K562 (cell line): ENCODE measurements at regions not wholly inside any gene's neighbourhood (a gene's known extent, or its start where the extent isn't known, plus 50 kb on each side); places are given as distances from the start of the nearest gene placed in this dataset.
A peak's percentile ranks its signal among the peaks of the same experiment; 100 is the strongest.

ENCODE experiments used
- CBX2 ChIP-seq: fragments of 200-600 bp; sonication (generic); IDR thresholded peaks from one replicate; pipeline ENCODE4 v1.6.1; 2012; ENCODE audit warnings: mild to moderate bottlenecking, low read length, inconsistent platforms; ENCODE audit not compliant: insufficient read depth, poor library complexity, severe bottlenecking
- CBX3 ChIP-seq, 2 experiments: IDR thresholded peaks; 1 replicate in 1 of 2; 2 replicates in 1 of 2; pipeline ENCODE4 v1.6.1; 2012; ENCODE audit warnings: inconsistent platforms in 2 of 2, low read length in 2 of 2, borderline replicate concordance in 1 of 2, control low read depth in 1 of 2
- CREB5 ChIP-seq: fragments of 250-450 bp; sonication (Bioruptor Pico); IDR thresholded peaks from 2 replicates; pipeline ENCODE4 v1.5.0; 2020; ENCODE audit warnings: mild to moderate bottlenecking
- FOXA3 ChIP-seq, 2 experiments: fragments of 450-650 bp in 1 of 2; sonication (generic) in 1 of 2; formaldehyde crosslinking; IDR thresholded peaks in 1 of 2; conservative IDR thresholded peaks in 1 of 2; 2 replicates each; pipeline versions ENCODE4 v1.4.0 to v1.8.0; 2020 to 2022; ENCODE audit warnings: mild to moderate bottlenecking in 2 of 2, missing genetic modification reagents in 1 of 2
- HMGN3 ChIP-seq: IDR thresholded peaks from 2 replicates; pipeline ENCODE4 v1.6.1; 2011; ENCODE audit warnings: borderline replicate concordance, low read depth, mild to moderate bottlenecking, mixed read lengths, low read length; ENCODE audit not compliant: insufficient read length; ENCODE audit errors: extremely low read depth
- JUND ChIP-seq, 2 experiments: IDR thresholded peaks; 2 replicates in 1 of 2; 3 replicates in 1 of 2; pipeline ENCODE4 v1.6.1; 2011; ENCODE audit warnings: borderline replicate concordance in 2 of 2, low read depth in 2 of 2, low read length in 2 of 2, improper control_type of control experiment in 1 of 2, missing biosample characterization in 1 of 2, missing genetic modification characterization in 1 of 2, missing genetic modification reagents in 1 of 2
- KLF1 ChIP-seq: fragments of 450-650 bp; IDR thresholded peaks from 2 replicates; pipeline ENCODE4 v1.6.1; 2016; ENCODE audit warnings: missing genetic modification characterization, missing compliant biosample characterization
- MTA3 ChIP-seq: fragments of 450-650 bp; formaldehyde crosslinking; IDR thresholded peaks from 2 replicates; pipeline ENCODE4 v1.6.1; 2017; ENCODE audit warnings: mild to moderate bottlenecking, borderline replicate concordance
- NFXL1 ChIP-seq: fragments of 450-650 bp; formaldehyde crosslinking; IDR thresholded peaks from 2 replicates; pipeline ENCODE4 v1.4.0; 2021; ENCODE audit warnings: mild to moderate bottlenecking
- RB1 ChIP-seq: fragments of 450-650 bp; IDR thresholded peaks from 2 replicates; pipeline ENCODE4 v1.6.1; 2017; ENCODE audit warnings: low read depth, mild to moderate bottlenecking
- RREB1 ChIP-seq: fragments of 250-450 bp; sonication (Bioruptor Pico); IDR thresholded peaks from 2 replicates; pipeline ENCODE4 v1.4.0; 2020
- SNIP1 ChIP-seq: fragments of 450-650 bp; IDR thresholded peaks from 2 replicates; pipeline ENCODE4 v1.7.1; 2017; ENCODE audit warnings: low read depth, mild to moderate bottlenecking
- STAG1 ChIP-seq: sonication (generic); formaldehyde crosslinking; IDR thresholded peaks from 2 replicates; pipeline ENCODE4 v1.5.0; 2020; ENCODE audit warnings: missing genetic modification reagents, borderline replicate concordance
- TAL1 ChIP-seq: fragments of 450-650 bp; IDR thresholded peaks from 2 replicates; pipeline ENCODE4 v1.6.1; 2016; ENCODE audit warnings: mild to moderate bottlenecking
- TF ChIP-seq, protein P1 (sequence below): fragments of 250-450 bp; sonication (Bioruptor Pico); IDR thresholded peaks from 2 replicates; pipeline ENCODE4 v1.8.0; 2021; ENCODE audit warnings: moderate library complexity, mild to moderate bottlenecking, inconsistent platforms

DNA sequence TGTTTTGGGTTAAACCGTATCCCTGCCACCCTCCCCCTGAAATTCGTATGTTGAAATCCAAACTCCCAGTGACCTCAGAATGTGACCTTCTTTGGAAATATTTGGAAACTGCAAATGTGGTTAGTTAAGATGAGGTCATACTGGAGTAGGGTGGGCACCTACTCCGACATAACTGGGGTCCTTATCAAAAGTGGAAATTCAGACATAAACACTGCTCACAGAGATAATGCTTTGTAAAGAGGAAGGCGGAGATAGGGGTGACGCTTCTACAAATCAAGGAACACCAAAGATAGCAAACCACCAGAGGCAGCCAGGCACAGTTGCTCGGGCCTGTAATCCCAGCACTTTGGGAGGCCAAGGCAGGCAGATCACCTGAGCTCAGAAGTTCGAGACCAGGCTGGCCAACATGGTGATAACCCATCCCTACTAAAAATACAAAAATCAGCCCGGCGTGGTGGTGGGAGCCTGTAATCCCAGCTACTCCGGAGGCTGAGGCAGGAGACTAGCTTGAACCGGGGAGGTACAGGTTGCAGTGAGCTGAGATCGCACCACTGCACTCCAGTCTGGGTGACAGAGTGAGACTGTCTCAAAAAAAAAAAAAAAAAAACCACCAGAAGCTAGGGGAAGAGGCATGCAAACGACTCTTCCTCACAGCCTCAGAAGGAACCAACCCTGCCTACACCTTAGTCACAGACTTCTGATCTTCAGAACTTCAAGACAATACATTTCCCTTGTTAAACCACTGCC lies 51.1 kb upstream of the CHD2 start (continued):
- no peak for TF ChIP-seq RREB1 (CRISPR knock-in tag)
- no peak for TF ChIP-seq RB1
- no peak for TF ChIP-seq HMGN3
- no peak for TF ChIP-seq CBX2
- no peak; a peak in 1 of 3 replicates for TF ChIP-seq CBX3 (IDR thresholded peaks at IDR 0.05; ENCODE audit: borderline replicate concordance in 1 of 2, low read length in 2 of 2)
- TF ChIP-seq JUND (IDR thresholded peaks at IDR 0.05; ENCODE audit: borderline replicate concordance, low read depth, low read length) = peak; percentile 93
- peak; percentile 90 for TF ChIP-seq JUND (tag; IDR thresholded peaks at IDR 0.05; ENCODE audit: borderline replicate concordance, low read depth, low read length)
- TF ChIP-seq MTA3 = peak; percentile 59
- TF ChIP-seq NFXL1 (CRISPR knock-in tag) = no peak
- TF ChIP-seq SNIP1 = no peak
- TF ChIP-seq KLF1 (tag) = no peak
- TF ChIP-seq STAG1 = no peak
- TF ChIP-seq, protein P1, sequence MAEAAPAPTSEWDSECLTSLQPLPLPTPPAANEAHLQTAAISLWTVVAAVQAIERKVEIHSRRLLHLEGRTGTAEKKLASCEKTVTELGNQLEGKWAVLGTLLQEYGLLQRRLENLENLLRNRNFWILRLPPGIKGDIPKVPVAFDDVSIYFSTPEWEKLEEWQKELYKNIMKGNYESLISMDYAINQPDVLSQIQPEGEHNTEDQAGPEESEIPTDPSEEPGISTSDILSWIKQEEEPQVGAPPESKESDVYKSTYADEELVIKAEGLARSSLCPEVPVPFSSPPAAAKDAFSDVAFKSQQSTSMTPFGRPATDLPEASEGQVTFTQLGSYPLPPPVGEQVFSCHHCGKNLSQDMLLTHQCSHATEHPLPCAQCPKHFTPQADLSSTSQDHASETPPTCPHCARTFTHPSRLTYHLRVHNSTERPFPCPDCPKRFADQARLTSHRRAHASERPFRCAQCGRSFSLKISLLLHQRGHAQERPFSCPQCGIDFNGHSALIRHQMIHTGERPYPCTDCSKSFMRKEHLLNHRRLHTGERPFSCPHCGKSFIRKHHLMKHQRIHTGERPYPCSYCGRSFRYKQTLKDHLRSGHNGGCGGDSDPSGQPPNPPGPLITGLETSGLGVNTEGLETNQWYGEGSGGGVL (CRISPR knock-in tag) = no peak
- peak; percentile 78 for TF ChIP-seq TAL1
- no peak for TF ChIP-seq CREB5 (CRISPR knock-in tag)
- TF ChIP-seq FOXA3 (CRISPR knock-in tag; conservative IDR thresholded peaks at IDR 0.05 in 1 of 2, IDR thresholded peaks at IDR 0.05 in 1 of 2) = no peak; a peak in 2 of 4 replicates
